IMR-90 (cell line): ENCODE measurements at regions not wholly inside any gene's neighbourhood (a gene's known extent, or its start where the extent isn't known, plus 50 kb on each side); places are given as distances from the start of the nearest gene placed in this dataset.

Experiments used
- ATAC-seq: fragments of 200-7000 bp; cut with Tn5 transposase; 2 replicates; pipeline ENCODE4 v1.9.1; 2020; ENCODE audit warnings: low read depth, mild to moderate bottlenecking, moderate library complexity
- BruUV-seq: library from RNA; stranded (reverse); fragments of 400-500 nt; replicated peaks from 2 replicates; lab custom pipeline; 2021; lab: Mats Ljungman, UMichigan
- CTCF ChIA-PET: fragments of 300-600 bp; formaldehyde crosslinking; extraction: SDS; loops from one replicate; lab custom pipeline; 2021; ENCODE audit warnings: antibody characterized with exemption; lab: Yijun Ruan, JAX
- POLR2A ChIA-PET: fragments of 300-600 bp; sonication (Branson Sonifier 250); formaldehyde crosslinking; loops from one replicate; lab custom pipeline; 2022; ENCODE audit warnings: antibody characterized with exemption; ENCODE audit not compliant: unreplicated experiment; lab: Charles Lee
- DNase-seq: peaks from one replicate; pipeline ENCODE4 v3.0.0; 2013
- H2AFZ ChIP-seq: replicated peaks from 2 replicates; pipeline ENCODE3; 2013; ENCODE audit warnings: low read length, mild to moderate bottlenecking; ENCODE audit not compliant: poor library complexity
- H2AK5ac ChIP-seq: 2 replicates; pipeline ENCODE4 v1.6.1; 2013; ENCODE audit warnings: low read depth, low read length, inconsistent platforms
- H2AK9ac ChIP-seq: replicated peaks from 2 replicates; pipeline ENCODE3; 2013; ENCODE audit warnings: mild to moderate bottlenecking, low read depth, low read length, moderate library complexity; ENCODE audit not compliant: poor library complexity
- H2BK120ac ChIP-seq: 2 replicates; pipeline ENCODE4 v1.6.1; 2013; ENCODE audit warnings: low read depth, low read length, inconsistent platforms
- H2BK15ac ChIP-seq: 3 replicates; pipeline ENCODE4 v1.6.1; 2013; ENCODE audit warnings: low read depth, low read length, inconsistent platforms
- H2BK20ac ChIP-seq: 2 replicates; pipeline ENCODE4 v1.6.1; 2013; ENCODE audit warnings: low read depth, mild to moderate bottlenecking, inconsistent platforms, low read length, moderate library complexity
- H2BK5ac ChIP-seq: 2 replicates; pipeline ENCODE4 v1.6.1; 2013; ENCODE audit warnings: mild to moderate bottlenecking, low read depth, low read length, inconsistent platforms; ENCODE audit not compliant: poor library complexity, severe bottlenecking
- H3K14ac ChIP-seq: replicated peaks from 2 replicates; pipeline ENCODE4 v1.6.1; 2013; ENCODE audit warnings: low read depth, low read length, inconsistent platforms
- H3K18ac ChIP-seq: 2 replicates; pipeline ENCODE4 v1.6.1; 2013; ENCODE audit warnings: low read depth, low read length, control low read depth
- H3K23ac ChIP-seq: 2 replicates; pipeline ENCODE4 v1.6.1; 2013; ENCODE audit warnings: low read depth, low read length, inconsistent platforms
- H3K27ac ChIP-seq: 2 replicates; pipeline ENCODE4 v1.5.1; 2013; ENCODE audit warnings: mild to moderate bottlenecking, control low read depth, low read length; ENCODE audit not compliant: insufficient read depth
- H3K27me3 ChIP-seq: 2 replicates; pipeline ENCODE4 v1.6.1; 2013; ENCODE audit warnings: low read length; ENCODE audit not compliant: control insufficient read depth, insufficient read depth
- H3K36me3 ChIP-seq: 2 replicates; pipeline ENCODE4 v1.6.1; 2013; ENCODE audit warnings: low read length, mixed read lengths; ENCODE audit not compliant: control insufficient read depth, insufficient read depth
- H3K4ac ChIP-seq: 2 replicates; pipeline ENCODE4 v1.6.1; 2013; ENCODE audit warnings: low read depth, low read length, inconsistent platforms
- H3K4me1 ChIP-seq: 2 replicates; pipeline ENCODE4 v1.6.1; 2013; ENCODE audit warnings: low read length, mixed read lengths; ENCODE audit not compliant: control insufficient read depth, insufficient read depth
- H3K4me2 ChIP-seq: 2 replicates; pipeline ENCODE4 v1.6.1; 2013; ENCODE audit warnings: low read depth, mild to moderate bottlenecking, control low read depth, low read length, moderate library complexity
- H3K4me3 ChIP-seq: 2 replicates; pipeline ENCODE4 v1.5.1; 2013; ENCODE audit warnings: low read depth, mild to moderate bottlenecking, control low read depth, low read length, moderate library complexity; ENCODE audit not compliant: insufficient read depth
- H3K56ac ChIP-seq: 2 replicates; pipeline ENCODE4 v1.6.1; 2013; ENCODE audit warnings: low read length, inconsistent platforms; ENCODE audit not compliant: insufficient read depth; ENCODE audit errors: extremely low read depth
- H3K79me1 ChIP-seq, 2 experiments: 2 replicates each; pipeline ENCODE4 v1.6.1; 2013; ENCODE audit warnings: low read length in 2 of 2, inconsistent platforms in 1 of 2, low read depth in 1 of 2
- H3K9ac ChIP-seq: 2 replicates; pipeline ENCODE4 v1.6.1; 2013; ENCODE audit warnings: low read depth, low read length, control low read depth
- H3K9me1 ChIP-seq: 2 replicates; pipeline ENCODE4 v1.6.1; 2013; ENCODE audit warnings: low read length, inconsistent platforms; ENCODE audit not compliant: insufficient read depth
- H3K9me3 ChIP-seq: 2 replicates; pipeline ENCODE4 v1.6.1; 2013; ENCODE audit warnings: low read length; ENCODE audit not compliant: control insufficient read depth, insufficient read depth
- H4K20me1 ChIP-seq: 2 replicates; pipeline ENCODE4 v1.6.1; 2013; ENCODE audit warnings: low read length, inconsistent platforms; ENCODE audit not compliant: insufficient read depth
- H4K5ac ChIP-seq: 2 replicates; pipeline ENCODE4 v1.6.1; 2013; ENCODE audit warnings: mild to moderate bottlenecking, low read depth, low read length, control low read depth
- H4K8ac ChIP-seq, 2 experiments: 2 replicates each; pipeline ENCODE4 v1.6.1; 2013; ENCODE audit warnings: low read depth in 2 of 2, low read length in 2 of 2, control low read depth in 1 of 2, inconsistent platforms in 1 of 2
- H4K91ac ChIP-seq: 2 replicates; pipeline ENCODE4 v1.6.1; 2013; ENCODE audit warnings: low read depth, low read length, inconsistent platforms; ENCODE audit not compliant: insufficient read depth
- BHLHE40 ChIP-seq: fragments of 150-350 bp; IDR thresholded peaks from 2 replicates; pipeline ENCODE4 v1.6.1; 2016; ENCODE audit warnings: mild to moderate bottlenecking, low read depth, low read length
- CEBPB ChIP-seq: IDR thresholded peaks from 2 replicates; pipeline ENCODE4 v1.6.1; 2012; ENCODE audit warnings: low read depth, low read length, improper control_type of control experiment
- CHD1 ChIP-seq: IDR thresholded peaks from 2 replicates; pipeline ENCODE4 v1.6.1; 2012; ENCODE audit warnings: low read depth, low read length, improper control_type of control experiment
- FOS ChIP-seq: fragments of 150-350 bp; IDR thresholded peaks from 2 replicates; pipeline ENCODE4 v1.6.1; 2016; ENCODE audit warnings: low read depth, low read length
- MAFK ChIP-seq: IDR thresholded peaks from 2 replicates; pipeline ENCODE4 v1.6.1; 2012; ENCODE audit warnings: low read depth, low read length, improper control_type of control experiment
- MAZ ChIP-seq: IDR thresholded peaks from 2 replicates; pipeline ENCODE4 v1.6.1; 2012; ENCODE audit warnings: low read depth, mild to moderate bottlenecking, low read length, improper control_type of control experiment, moderate library complexity, borderline replicate concordance
- MXI1 ChIP-seq: IDR thresholded peaks from 2 replicates; pipeline ENCODE4 v1.6.1; 2012; ENCODE audit warnings: low read depth, mild to moderate bottlenecking, low read length, moderate library complexity, borderline replicate concordance
- NFE2L2 ChIP-seq: fragments of 150-350 bp; IDR thresholded peaks from 2 replicates; pipeline ENCODE4 v1.6.1; 2016; ENCODE audit warnings: low read depth, mild to moderate bottlenecking, low read length
- POLR2A ChIP-seq: IDR thresholded peaks from 2 replicates; pipeline ENCODE4 v1.6.1; 2012; ENCODE audit warnings: mild to moderate bottlenecking, low read depth, low read length
- RAD21 ChIP-seq: IDR thresholded peaks from 2 replicates; pipeline ENCODE4 v1.6.1; 2012; ENCODE audit warnings: low read length, improper control_type of control experiment
- RCOR1 ChIP-seq: IDR thresholded peaks from 2 replicates; pipeline ENCODE4 v1.6.1; 2012; ENCODE audit warnings: mild to moderate bottlenecking, low read length, improper control_type of control experiment; ENCODE audit not compliant: insufficient replicate concordance
- RFX5 ChIP-seq: IDR thresholded peaks from 2 replicates; pipeline ENCODE4 v1.8.0; 2012; ENCODE audit warnings: low read depth, mild to moderate bottlenecking, low read length, moderate library complexity
- SMC3 ChIP-seq: fragments of 150-350 bp; IDR thresholded peaks from 2 replicates; pipeline ENCODE4 v1.6.1; 2016; ENCODE audit warnings: low read depth, mild to moderate bottlenecking, antibody characterized with exemption, low read length, moderate library complexity
- WGBS, 2 experiments: methylation state at CpG; one replicate each; pipeline versions ENCODE4 v1.1.5 to v1.1.7; 2013; ENCODE audit warnings: missing lambda C conversion rate in 2 of 2; ENCODE audit not compliant: insufficient read length in 1 of 2; ENCODE audit errors: extremely low coverage in 2 of 2; 5-methylcytosine and 5-hydroxymethylcytosine counted together
- dilution Hi-C: fragments of 300-500 bp; cut with HindIII; formaldehyde crosslinking; loops from one replicate; pipeline ENCODE4 v1.14.3; 2018; ENCODE audit warnings: low sequenced_read_pairs; ENCODE audit not compliant: unreplicated experiment
- in situ Hi-C: fragments of 300-500 bp; cut with MboI; formaldehyde crosslinking; loops from 3 replicates; pipeline ENCODE4 v1.14.3; 2019; ENCODE audit warnings: low sequenced_read_pairs, inconsistent platforms, mixed read lengths
- intact Hi-C: fragments of 100-400 bp; cut with micrococcal nuclease; formaldehyde crosslinking; loops from 2 replicates; pipeline ENCODE4 v1.10.0; 2022
- TF ChIP-seq, protein P1 (sequence below): fragments of 150-350 bp; IDR thresholded peaks from 2 replicates; pipeline ENCODE4 v1.6.1; 2016; ENCODE audit warnings: low read depth, mild to moderate bottlenecking, low read length, moderate library complexity, borderline replicate concordance
- TF ChIP-seq, protein P2 (sequence below): conservative IDR thresholded peaks from 2 replicates; pipeline ENCODE4 v1.5.1; 2012; ENCODE audit warnings: mild to moderate bottlenecking, low read depth, low read length, improper control_type of control experiment

DNA sequence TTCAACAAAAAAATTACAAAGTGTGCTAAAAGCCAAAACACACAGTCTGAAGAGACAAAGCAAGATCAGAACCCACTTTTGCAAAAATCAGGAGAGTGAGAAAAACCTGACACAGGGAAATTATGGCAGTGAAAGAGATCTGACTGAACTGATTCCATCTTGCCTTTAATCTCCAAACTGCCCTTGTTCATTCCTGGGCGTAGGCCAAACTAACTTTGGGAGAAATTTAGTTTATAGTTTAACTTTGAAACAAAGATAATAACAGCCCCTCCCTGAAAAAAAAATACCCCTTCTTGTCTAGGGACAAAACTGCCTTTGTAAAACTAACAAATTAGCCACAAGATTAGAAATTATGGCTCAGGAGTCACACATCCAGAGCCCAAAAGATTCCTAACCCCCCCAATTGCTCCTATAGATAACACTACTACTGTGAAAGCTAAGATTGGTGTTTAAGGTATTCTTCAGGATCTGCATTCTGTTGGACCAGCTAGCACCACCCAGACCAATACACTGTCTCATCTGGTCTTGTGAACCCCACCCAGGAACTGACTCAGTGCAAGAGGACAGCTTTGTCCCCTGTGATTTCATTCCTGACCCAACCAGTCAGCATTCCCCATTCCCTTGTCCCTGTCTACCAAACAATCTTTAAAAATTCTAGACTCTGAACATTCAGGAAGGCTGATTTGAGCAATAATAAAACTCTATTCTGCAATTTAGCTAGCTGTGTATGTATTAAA is 226.1 kb upstream of the SH3BP4 start:
- in situ Hi-C loops (no loop called here), intact Hi-C loops (no loop called here), dilution Hi-C loops (no loop called here)
- Histone ChIP-seq H3K9me1 (no peaks in the 10 kb centered on the region), H2BK20ac (peak overlapping the region; percentile 61), H2BK15ac (peak overlapping the region; percentile 59; the same call in 2 of the 3 replicates), H3K9ac (no peak overlapping the region), H4K20me1 (no peaks in the 10 kb centered on the region), H3K79me1 (no peaks in the 10 kb centered on the region), H3K9me3 (no peaks in the 10 kb centered on the region), H3K4ac (peak overlapping the region; percentile 45), H2AFZ (peak overlapping the region; percentile 72), H3K23ac (peak overlapping the region; percentile 26; the same call in 1 of the 2 replicates), H3K18ac (no peak overlapping the region; the same call in 1 of the 2 replicates), H2AK9ac (peak overlapping the region; percentile 82), H2BK5ac (peak overlapping the region; percentile 8), H3K14ac (peak overlapping the region; percentile 33), H4K5ac (no peak overlapping the region), H4K8ac (peak overlapping the region; percentile 1 to 28; a peak in 2 of 4 replicates), H3K36me3 (no peaks in the 10 kb centered on the region), H3K4me3 (no peak overlapping the region), H3K27ac (no peak overlapping the region), H4K91ac (0 out of 2 replicates have a peak overlapping the region, but pooled peaks have one; percentile 1), H2BK120ac (peak overlapping the region; percentile 56), H3K4me2 (no peak overlapping the region), H3K56ac (no peak overlapping the region), H3K4me1 (peaks cover 3% of the 10 kb centered on the region; the same call in 1 of the 2 replicates), H3K27me3 (no peaks in the 10 kb centered on the region), H2AK5ac (peak overlapping the region; percentile 36; the same call in 1 of the 2 replicates)
- no CpG with 5 or more reads among the region's 1 CpG for WGBS, 2 experiments
- ChIA-PET POLR2A (no interaction called here), CTCF (interaction anchor here (0.7 kb wide), 1 partner anchor 19 kb away, joined by 3 read pairs; no protein-coding TSS in a partner anchor)
- BruUV-seq: no TSS peak
- peak; percentile 64 for ATAC-seq
- peak; percentile 27 for DNase-seq
- TF ChIP-seq MAZ (no peak), FOS (no peak), NFE2L2 (no peak), POLR2A (no peak), RFX5 (no peak), SMC3 (no peak), CHD1 (no peak), RAD21 (no peak), CEBPB (no peak), BHLHE40 (no peak), RCOR1 (no peak), MXI1 (no peak), MAFK (no peak)
- TF ChIP-seq, protein P1, sequence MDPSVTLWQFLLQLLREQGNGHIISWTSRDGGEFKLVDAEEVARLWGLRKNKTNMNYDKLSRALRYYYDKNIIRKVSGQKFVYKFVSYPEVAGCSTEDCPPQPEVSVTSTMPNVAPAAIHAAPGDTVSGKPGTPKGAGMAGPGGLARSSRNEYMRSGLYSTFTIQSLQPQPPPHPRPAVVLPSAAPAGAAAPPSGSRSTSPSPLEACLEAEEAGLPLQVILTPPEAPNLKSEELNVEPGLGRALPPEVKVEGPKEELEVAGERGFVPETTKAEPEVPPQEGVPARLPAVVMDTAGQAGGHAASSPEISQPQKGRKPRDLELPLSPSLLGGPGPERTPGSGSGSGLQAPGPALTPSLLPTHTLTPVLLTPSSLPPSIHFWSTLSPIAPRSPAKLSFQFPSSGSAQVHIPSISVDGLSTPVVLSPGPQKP: no peak
- TF ChIP-seq, protein P2, sequence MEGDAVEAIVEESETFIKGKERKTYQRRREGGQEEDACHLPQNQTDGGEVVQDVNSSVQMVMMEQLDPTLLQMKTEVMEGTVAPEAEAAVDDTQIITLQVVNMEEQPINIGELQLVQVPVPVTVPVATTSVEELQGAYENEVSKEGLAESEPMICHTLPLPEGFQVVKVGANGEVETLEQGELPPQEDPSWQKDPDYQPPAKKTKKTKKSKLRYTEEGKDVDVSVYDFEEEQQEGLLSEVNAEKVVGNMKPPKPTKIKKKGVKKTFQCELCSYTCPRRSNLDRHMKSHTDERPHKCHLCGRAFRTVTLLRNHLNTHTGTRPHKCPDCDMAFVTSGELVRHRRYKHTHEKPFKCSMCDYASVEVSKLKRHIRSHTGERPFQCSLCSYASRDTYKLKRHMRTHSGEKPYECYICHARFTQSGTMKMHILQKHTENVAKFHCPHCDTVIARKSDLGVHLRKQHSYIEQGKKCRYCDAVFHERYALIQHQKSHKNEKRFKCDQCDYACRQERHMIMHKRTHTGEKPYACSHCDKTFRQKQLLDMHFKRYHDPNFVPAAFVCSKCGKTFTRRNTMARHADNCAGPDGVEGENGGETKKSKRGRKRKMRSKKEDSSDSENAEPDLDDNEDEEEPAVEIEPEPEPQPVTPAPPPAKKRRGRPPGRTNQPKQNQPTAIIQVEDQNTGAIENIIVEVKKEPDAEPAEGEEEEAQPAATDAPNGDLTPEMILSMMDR: no peak
